LHCN-M2 (cell line): ENCODE measurements at regions not wholly inside any gene's neighbourhood (a gene's known extent, or its start where the extent isn't known, plus 50 kb on each side); places are given as distances from the start of the nearest gene placed in this dataset.
"Not testable (repeated sequence)": the region's sequence is repeated elsewhere in the genome, so short reads cannot be mapped to it uniquely, and the experiment has no call there.

ENCODE experiments used
- DNase-seq: peaks from one replicate; pipeline ENCODE4 v3.0.0-alpha.2; 2012; ENCODE audit warnings: low read depth

DNA sequence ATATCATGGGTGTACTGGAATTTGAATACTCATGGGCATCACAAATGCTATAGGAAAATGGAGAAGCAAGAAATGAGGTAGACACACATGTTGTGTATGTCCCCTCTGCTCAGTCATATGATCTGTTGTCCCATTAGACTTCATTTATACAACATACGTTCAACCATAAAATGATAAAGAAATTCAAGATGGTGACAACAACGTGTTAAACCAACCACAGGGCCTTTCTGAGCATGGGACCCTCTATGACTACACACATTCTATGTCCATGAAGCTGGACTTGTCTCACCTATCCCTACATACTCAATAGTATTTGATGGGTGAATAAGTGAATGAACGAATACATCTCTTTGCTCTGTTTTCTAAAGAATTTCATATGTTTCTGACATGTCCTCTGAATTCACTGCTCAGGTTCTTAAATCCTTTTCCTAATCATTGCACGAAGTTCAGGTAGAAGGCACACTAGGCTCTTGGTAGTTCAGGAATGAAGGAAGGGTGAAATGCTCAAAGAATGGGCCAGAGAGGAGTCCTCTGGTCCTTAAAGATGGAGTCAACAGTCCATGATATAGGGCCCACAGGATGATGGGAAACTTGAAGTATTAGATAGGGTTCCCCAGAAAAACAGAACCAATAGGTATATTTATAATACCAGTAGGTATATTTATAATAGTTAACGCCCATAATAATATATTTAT lies 105.7 kb upstream of the PPM1H start:
- DNase-seq = no peak

DNA sequence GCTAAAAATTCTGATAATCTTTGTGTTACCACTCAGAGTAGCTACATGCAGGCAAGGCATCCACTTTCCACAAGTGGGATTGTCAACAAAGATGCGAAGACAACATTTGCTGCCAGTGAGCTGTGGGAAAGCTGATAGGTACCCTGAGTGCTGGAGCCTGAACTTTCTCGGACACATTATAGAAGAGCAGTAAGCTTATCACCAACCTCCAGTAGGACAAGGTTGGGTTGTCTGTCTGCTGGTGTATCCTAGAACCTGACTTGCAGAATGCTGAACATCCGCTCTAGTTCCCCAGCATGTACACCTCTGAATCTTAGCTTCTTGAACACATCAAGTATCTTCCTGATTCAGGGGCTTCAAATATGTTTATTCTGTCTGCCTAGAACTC lies 103.8 kb upstream of the PPM1H start:
- DNase-seq = no peak

DNA sequence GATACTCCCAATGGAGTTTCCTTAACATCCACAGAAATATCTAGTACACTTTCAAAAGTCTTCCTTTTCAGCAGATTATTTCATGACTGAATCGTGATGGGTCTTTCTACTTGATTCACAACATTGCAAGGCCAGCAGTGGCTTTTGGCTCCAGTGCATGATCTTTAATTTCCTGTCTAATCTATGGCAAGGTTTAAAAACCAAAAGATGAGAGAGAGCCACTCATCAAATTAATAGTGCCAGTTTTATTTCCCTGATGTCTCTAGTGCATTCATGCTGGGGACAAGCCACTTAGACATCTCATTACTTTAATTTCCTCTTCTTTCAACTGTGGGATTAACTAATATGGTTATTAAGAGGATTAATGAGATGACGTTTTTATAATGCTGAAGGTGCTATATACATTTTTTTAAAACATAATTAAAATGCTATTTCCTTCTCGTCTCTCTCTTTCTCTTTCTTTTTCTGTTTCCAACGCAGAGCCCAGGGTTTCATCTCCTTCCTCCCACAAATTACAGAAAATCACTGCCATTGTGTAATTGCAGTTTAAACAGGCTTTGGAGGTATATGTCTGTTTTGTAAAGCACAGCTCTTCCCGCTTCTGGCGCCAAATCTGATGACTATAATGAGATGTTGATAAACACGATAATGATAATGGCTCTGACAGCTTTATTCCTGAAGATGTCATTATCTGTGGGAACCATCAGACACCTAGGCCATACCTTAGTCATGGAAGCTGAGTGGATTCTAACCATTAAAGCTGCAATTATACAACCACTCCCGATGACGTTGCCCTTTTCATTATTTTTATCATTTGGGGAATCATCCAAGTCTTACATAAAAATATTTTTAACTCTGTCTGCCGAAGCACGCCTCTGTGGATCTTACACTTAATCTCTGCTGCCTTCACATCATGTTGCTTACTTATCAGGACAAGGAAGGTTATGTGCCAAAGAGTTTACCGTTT lies 103.1 kb upstream of the PPM1H start:
- no peak for DNase-seq

DNA sequence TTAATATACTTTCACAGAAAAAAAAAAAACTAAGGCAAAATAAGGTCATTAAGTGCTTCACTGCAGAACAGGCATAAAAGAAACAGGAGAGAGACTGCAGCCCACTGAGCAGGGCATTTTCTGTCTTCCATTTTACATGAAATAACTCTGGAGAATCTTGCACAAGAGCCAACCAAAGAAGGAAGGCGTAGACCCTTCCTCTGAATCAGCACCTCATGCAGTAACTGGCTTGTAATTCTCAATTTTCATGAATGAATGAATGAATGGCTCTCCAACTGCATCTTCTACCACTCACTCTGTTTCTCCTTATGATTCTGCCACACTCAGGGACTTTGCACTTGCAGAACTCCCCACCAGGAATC lies 102.0 kb upstream of the PPM1H start:
- no peak for DNase-seq

DNA sequence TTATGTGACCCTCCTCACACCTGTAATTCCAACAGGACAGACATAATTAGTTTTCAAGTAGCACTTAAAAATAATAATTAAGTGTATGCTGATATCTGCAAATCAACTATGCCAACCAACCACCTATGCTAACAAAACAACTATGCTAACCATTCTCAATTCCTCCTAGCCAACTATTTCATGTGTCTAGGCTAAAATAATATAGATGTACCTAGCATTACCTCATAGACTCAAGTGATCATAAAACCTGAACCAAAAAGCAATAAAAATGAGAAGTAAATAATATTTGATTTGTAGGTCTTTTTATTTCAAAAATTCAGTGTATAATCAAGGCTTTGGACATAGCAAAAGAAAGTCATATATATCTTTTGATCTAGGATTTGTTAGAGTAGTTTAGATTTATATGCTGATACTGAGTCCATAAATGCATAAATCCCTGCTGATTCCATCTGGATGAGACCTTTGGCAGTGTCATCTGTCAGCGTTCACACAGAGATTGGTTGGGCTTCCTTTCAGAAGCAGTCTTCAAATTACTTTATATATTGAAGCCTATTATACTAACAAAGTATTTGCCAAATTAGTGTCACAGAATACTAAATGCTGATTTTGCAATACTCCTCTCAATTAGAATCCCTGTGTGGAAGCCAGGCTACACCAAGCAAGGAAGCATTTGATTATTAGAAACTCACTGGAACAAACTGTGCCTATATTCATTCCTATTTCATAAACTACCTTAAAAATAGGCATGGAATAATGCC lies 101.4 kb upstream of the PPM1H start:
- no peak for DNase-seq

DNA sequence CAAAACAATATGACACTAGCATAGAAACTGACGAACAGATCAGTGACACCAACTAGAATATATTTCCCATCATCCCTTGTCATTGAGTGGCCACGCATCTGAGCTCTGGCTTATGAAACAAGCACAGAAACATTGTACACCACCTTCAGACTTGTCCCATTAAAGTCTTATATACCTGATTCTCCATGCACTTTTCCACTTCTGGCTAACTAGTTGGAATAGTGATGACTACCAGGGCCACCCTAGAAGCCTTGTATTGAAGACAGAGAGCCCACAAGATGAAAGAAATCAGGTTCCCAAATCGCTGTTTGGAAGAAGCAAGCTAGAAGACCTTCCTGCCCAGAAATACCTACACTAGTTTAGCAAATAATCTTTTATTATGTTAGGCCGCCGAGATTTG lies 99.7 kb upstream of the PPM1H start:
- DNase-seq = no peak

DNA sequence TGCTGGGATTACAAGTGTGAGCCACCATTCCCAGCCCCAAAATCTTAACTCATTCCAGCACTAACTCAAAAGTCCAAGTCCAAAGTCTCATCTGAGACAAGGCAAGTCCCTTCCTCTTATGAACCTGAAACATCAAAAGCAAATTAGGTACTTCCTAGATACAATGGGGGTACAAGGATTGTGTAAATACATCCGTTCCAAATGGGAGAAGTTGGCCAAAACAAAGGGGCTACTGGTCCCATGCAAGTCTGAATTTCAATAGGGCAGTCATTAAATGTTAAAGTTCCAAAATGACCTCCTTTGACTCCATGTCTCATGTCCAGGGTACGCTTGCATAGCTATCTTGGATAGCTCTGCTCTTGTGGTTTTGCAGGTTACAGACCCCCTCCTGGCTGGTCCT lies 94.7 kb upstream of the PPM1H start:
- DNase-seq = no peak

DNA sequence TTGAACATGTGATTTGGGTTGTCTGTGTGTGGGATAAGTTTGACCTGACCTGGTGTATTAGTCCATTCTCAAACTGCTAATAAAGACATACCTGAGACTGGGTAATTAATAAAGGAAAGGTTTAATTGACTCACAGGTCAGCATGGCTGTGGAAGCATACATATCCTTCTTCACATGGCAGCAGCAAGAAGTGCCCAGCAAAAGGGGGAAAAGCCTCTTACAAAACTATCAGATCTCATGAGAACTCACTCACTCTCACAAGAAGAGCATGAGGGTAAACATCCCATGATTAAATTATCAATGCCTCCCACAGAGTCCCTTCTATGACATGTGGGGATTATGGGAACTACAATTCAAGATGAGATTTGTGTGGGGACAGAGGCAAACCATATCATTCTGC lies 94.0 kb upstream of the PPM1H start:
- no peak for DNase-seq

DNA sequence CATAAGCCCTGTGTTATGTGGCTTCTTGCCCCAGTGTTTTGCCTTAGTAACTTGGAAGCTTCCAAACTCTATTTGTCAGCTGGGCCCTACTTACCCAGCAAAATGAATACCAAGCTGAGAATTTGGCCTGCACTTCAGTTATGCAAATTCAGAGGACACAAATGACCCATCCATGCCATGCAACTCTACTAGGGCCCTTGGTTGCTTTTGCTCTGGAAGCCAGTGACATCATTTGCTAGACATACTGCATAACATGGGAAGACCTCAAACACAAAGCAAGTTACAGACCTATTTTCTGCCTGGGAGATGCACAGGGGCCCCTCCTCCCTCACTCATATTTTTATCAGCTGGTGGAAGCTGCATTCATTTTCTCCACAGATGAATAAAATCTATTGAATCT lies 90.2 kb upstream of the PPM1H start:
- DNase-seq = no peak

DNA sequence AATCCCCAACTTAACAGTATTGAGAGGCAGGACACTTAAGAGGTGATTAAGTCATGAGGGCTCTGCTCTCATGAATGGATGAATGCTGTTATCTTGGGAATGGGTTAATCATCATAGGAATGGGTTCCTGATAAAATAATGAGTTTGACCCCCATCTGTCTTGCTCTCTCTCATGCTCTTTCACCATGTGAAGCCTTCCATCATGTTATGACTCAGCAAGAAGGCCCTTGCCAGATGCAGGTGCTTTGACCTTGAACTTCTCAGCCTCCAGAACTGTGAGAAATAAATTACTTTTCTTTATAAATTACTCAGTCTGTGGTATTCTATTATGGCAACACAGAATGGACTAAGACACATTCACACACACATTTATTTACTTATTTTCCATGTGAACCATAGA lies 89.0 kb upstream of the PPM1H start:
- no peak for DNase-seq

DNA sequence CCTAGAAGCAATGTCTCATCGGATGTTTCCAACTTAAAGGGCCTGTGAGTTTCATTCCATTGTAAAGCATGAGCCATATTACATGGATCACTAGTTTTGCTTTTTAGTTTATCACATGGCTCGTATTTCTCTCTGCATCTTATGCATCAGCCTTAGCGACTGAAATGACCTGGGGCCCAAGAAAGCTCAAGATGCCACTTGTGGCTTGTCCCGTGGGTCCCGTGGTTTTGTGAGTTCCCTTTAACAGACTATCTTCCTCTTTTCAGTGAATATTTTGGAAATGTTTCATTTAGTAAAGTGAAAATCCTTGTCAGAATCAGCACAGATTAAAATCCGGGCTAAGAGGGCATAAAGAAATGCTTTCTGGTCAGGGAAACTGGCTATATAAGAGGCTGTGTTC lies 86.2 kb upstream of the PPM1H start:
- no peak for DNase-seq

DNA sequence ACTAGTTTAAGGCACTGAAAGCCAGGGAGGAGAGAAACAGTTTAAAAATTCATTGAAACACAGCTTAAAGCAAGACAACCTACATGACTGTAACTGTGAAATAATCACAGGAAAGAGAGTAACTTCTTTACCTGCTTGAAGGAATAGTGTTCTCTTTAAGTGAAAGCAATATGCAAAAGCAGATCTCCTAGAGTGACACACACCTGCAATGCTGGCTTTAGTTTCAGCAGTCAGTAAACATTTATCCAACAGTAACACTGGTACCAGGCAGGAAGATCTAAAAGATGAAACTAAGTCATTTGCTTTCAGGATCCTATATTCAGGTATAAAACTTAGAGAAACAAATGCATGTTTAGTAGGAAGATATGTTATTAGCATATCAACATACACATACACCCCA lies 85.3 kb upstream of the PPM1H start:
- DNase-seq = no peak

DNA sequence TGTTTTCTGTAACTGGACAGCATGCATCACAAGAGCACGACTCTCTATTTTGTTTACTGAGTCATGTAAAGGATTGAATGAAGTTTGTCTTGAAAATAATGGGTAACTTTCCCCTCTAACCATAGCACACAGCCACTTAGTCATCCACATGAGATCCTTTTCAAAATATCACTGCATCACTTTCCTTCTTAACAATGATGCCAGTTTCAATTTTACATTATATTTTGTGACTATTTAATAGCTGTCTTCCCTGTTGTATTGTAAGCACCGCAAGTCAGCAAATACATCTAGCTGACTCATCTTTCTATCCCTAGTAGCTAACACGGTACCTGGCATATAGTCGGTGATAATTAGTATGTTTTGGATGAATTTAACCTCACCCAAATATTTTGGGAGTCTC lies 83.3 kb upstream of the PPM1H start:
- no peak for DNase-seq

DNA sequence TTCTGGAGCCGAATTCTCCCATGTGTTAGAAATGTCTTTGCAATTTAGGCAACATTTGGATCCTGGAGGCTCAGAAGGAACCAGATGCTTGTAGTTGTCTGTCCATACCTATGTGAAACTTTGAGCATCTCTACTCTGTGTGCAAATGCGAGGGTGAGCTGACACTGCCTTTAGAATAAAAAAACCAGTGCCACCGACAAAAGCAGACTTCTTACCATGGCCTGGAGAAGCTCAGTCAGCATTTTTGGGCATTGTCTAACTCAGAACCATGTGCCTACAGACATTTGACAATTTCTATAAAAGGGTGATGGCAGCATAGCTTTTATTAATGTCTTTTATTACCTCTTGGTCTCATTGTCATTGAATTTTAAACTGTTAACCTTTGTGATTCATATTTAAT lies 78.4 kb upstream of the PPM1H start:
- no peak for DNase-seq

DNA sequence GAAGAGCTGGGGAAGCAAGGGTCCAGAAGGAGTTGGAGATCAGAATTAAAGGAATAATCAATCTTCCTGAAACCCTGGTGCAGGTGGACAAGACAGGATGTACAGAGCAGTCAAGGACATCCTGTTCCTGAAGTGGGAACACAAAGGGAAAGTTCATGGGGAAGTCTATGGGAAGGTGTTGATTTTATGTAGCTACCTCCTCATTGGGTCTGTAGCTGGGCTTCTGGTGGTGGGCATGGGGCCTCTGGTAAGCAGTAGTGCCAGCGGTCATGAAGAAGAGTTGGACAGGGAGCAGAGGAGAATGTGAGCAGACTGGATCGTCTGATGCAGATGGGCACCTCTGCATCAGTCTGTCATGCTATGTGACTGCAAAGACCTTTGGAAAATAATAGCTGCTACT lies 75.7 kb upstream of the PPM1H start:
- DNase-seq = no peak

DNA sequence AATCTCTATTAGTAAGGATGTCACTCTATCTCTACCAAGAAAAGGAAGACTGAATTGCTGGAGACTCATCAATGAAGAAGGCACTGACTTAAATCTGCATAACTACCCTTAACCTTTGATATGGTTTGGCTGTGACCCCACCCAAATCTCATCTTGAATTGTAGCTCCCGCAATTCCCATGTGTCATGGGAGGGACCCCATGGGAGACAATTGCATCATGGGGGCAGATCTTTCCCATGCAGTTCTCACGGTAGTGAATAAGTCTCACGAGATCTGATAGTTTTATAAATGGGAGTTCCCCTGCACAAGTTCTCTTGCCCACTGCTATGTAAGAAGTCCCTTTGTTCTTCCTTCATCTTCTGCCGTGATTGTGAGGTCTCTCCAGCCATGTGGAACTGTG lies 73.4 kb upstream of the PPM1H start:
- DNase-seq = no peak

DNA sequence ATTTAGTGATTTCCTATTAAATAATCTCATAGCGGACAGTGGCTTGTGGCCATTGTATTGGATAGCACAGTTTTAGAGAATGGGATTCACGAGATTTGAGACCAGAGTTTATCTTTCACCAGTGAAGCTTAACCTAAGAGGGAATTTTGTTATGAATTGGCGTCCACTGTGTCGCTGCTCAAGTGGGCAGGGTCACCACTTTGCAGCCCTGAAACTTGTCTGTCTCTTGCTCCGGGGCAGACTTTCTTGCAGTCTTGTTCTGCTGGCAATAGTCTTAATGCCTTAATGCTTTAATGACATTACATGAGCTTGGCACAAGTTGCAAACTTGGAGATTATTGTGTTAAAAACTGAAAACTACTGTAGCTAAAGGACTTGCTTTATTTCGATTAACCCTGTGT lies 72.8 kb upstream of the PPM1H start:
- DNase-seq = no peak

DNA sequence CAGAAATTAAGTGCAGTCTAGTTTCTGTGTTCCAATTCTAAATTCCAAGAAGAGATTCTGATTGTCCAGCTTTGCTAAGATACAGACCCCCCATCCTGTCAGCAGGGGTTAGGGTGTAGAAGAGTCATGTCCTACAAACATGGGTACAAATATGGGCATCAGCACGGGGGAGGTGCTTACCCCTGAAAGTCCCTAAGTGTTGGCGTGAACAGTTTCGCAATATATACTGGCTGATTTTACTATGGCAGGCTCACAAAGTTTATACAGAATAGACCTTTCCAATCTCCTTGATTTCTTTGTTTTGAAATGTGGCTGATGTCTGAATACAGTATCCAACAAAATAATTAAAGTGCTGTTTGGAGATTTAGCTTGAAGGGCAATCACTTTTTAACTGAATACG lies 71.6 kb upstream of the PPM1H start:
- no peak for DNase-seq

DNA sequence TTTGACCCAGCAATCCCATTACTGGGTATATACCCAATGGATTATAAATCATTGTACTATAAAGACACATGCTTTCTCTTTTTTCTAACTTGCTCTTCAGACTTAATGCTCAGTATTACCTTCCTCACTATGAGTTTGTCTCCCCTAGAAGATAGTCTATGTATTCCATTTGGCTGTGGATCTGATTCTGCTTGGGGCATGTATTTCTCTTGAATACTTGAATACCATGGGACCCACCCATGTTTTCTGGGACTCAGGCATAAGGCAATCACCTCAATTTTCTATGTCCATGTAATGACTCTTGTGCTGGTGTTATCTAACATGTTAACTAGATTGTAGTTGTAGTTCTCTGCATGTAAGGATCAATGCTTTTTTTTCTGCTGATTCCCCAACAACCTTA lies 70.4 kb upstream of the PPM1H start:
- DNase-seq = no peak

DNA sequence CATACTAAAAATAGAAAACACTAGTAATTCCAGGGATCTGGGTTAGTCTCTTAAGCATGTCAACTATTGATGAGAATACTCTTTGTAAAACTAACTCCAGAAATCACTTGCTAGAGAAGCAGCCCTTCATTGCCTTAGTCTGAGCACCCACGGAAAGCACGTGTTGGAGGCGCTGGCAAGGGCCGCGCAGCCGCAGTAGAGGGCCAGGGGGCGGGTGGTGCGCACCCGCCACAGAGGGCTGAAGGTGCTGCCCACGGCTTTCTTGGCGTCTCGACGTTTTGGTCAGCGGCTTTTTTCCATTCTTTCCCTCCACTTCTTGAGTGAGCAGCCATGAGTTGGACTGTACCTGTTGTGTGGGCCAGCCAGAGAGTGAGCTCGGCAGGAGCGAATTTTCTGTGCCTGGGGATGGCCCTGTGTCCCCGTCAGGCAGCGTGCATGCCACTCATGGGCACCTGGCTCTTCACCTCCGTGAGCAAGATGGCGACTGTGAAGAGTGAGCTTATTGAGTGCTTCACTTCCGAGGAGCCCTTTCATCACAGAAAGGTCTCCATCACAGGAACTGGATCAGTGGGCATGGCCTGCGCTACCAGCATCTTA lies 68.4 kb upstream of the PPM1H start:
- no peak for DNase-seq

DNA sequence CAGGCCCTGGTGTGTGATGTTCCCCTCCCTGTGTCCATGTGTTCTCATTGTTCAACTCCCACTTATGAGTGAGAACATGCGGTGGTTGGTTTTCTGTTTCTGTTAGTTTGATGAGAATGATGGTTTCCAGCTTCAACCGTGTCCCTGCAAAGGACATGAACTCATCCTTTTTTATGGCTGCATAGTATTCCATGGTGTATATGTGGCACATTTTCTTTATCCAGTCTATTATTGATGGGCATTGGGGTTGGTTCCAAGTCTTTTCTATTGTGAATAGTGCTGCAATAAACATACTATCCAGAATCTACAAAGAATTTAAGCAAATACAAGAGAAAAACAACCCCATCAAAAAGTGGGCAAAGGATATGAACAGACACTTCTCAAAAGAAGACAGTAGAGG lies 67.1 kb upstream of the PPM1H start:
- not testable (repeated sequence) for DNase-seq

DNA sequence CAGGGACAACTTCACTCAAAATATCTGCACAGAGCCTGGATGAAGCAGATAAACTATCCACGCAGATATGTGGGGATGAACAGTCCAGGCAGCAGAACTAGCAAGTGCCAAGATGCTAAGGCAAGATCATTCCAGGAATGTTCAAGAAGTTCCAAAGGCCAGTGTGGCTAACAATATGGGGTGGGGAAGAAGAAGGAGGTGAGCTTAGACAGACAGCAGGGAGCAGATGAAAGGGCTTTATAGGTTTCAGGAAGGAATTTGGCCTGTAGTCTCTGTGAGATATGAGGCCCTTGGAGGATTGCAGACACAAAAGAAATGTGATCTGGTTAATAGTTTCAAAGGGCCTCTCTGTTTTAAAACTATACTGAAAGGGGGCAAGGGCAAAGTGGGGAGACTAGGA lies 63.5 kb upstream of the PPM1H start:
- DNase-seq = no peak
